Activated CD4-positive, alpha-beta T cell treated with anti-CD3 and anti-CD28 coated beads, Interleukin-2, Interleukin-4, amounts not matched to agents 100 ng/mL and 50 ng/mL, durations not matched to agents 16 hours and 8 hours (primary cell): ENCODE measurements at regions not wholly inside any gene's neighbourhood (a gene's known extent, or its start where the extent isn't known, plus 50 kb on each side); places are given as distances from the start of the nearest gene placed in this dataset.

Experiments used
- DNase-seq: peaks from one replicate; pipeline ENCODE4 v3.0.0-alpha.2; 2020; ENCODE audit warnings: low spot score

DNA sequence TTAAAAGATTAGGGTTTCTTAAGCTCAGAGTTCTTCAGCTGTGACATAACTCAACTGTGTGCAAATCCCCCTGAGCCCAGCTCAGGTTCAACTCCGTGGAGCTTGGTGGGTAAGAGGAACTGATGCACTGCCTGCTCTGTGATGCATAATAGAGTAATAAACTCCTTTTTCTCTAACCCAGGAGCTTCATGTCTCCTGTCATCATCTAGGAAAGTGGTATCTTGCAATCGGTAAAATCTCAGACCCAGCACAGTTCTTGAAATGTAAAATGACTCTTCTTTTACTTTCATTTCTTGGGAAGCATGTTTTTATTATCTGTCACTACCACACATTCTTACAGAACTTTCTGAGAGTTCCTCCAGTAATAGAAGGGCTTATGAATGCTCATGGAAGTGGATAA is 123.8 kb upstream of the PCDH9 start:
- DNase-seq: no peak

GRCh38 chr13:67353031-67353430 is 122.9 kb upstream of the PCDH9 start:
- DNase-seq: no peak

GRCh38 chr13:67351909-67352308 is 121.8 kb upstream of the PCDH9 start:
- DNase-seq: no peak

DNA sequence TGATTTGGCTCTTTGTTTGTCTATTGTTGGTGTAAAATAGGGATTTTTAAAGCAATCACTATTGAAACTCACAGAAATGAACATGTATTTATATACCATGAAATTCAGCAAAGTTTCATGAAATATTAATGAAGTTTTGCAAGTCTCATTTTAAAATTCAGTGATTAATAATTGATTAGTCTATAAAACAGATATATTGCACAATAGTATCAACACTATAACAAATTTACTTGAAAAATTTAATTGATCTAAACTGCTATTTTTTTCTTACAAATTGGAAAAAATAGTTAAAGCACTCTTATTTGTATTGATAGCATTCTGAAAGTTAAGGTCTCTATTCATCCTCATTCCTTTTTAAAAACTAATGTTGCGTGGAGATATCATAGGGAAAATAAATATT is 121.0 kb upstream of the PCDH9 start:
- no peak for DNase-seq

GRCh38 chr13:67343777-67344176 is 113.6 kb upstream of the PCDH9 start:
- DNase-seq: no peak

GRCh38 chr13:67341406-67341805 is 111.3 kb upstream of the PCDH9 start:
- no peak for DNase-seq

DNA sequence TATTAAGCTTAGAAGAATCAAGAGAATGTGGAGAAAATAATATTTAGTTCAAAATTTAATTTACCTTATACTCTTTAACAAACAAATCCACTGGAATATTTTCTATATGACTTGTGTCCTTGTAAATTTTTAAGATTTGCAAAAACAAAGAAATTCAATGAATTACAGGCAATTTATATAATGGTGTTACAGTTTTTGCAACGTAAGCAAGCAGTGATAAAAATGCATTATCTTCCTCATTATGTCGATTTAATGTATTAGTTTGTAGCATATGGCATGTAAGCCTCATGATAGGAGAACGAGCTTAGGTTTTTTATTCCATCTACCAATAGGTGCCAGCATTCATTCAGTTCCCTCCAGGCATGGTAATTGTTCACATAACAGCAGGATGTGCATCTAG is 100.0 kb upstream of the PCDH9 start:
- no peak for DNase-seq

DNA sequence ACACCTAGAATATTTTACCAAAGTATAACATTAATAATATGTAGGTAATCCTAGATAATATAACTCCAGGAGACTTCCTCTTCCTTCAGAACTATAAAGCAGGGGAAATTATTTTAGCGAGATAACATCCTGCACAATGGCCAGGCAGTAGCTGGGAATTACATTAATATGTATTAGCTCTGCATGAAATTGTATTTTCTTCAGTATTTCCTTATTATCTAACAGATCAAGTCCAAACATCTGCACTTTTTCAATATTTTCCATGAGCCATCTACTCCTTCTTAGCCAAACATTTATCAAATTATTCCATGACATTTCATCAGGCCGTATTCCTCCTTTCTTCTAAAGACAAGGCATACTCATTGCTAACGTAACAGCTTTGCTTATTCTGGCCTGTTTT is 98.8 kb upstream of the PCDH9 start:
- DNase-seq: no peak

DNA sequence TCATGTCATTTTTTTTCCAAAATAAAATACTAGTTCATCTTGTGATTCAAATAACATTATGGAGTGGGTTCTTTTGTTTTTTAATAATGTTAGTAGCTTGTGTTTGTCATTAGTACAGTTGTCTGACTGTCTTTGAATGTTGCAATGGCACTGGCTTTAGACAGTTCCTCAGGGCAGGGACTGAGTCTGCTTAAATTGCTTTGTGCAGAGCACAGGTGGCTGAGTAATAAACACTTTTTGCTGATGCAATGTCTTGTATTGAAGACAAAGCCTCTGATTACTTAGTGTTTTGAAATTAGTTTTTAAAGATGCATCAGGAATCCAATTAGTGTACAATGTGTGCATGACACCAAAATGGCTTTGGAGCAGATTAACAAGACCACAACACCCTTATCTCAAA is 88.7 kb upstream of the PCDH9 start:
- no peak for DNase-seq

DNA sequence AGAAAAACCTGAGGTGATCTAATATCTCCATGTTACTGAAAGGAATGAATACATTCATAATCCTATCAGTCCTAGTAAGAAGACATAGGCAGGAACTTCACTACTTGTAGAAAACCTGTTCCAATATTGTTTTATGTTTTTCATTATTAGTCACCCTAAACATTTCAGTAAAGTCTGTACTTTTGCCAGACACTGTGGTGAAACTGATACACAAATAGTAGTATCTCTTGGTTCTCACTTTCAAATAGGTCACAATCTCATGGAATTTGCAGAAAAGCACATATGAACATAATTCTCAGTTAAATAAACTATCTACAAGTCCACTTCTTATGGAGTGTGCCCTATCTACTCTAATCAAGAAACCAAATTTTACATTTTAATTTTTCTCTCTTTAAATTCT is 88.3 kb upstream of the PCDH9 start:
- no peak for DNase-seq

GRCh38 chr13:67314405-67314804 is 84.3 kb upstream of the PCDH9 start:
- DNase-seq: no peak

GRCh38 chr13:67308004-67308772 is 78.1 kb upstream of the PCDH9 start:
- no peak for DNase-seq

DNA sequence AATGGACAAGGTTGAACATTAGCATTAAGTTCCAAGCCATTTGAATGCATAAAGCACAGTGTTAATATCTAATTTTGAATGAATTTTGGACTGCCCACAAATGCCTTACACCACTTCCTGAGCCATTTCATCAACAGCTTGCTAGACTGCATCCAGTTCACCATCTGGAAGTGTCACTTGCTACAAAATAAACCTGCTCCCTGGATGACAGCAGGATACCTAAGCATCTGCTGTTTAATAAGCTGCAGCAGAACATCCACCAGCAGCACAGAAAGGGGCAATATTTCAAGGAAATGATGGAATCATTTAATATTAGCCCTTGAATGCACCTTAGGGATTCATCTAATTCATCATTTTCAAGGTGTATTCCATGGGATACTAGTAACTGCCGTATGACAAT is 76.6 kb upstream of the PCDH9 start:
- no peak for DNase-seq

DNA sequence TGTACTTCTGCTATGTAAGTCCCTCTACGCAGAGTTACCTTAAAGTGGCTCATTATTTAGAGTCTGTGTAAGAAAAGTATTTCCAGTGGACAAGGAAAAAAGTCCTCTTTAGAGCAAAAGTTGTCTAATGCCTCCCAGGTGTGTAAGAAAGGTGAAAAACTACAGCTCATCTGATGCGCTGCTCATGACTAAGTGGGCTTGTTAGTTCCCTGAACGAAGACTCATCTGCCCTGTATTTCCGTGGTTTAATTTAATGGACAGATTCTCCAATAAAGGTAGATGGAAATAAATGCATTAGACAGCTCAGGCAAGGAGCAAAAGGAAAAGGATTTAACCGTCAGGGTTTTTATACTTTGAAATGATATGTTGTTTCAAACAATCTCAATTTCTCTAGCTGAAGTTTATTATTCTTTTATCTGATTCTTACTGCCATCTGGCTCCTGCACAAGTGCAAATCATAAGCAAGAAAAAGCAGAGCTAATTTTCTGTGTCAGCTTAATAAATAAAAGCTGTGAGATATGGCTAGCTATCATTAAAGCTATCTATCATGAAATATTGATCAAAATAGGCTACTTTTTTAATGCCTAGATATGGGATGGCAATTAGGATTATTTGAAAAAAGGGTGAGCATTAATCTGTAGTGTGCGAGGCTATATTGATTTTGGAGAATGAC is 73.7 kb upstream of the PCDH9 start:
- DNase-seq: no peak

DNA sequence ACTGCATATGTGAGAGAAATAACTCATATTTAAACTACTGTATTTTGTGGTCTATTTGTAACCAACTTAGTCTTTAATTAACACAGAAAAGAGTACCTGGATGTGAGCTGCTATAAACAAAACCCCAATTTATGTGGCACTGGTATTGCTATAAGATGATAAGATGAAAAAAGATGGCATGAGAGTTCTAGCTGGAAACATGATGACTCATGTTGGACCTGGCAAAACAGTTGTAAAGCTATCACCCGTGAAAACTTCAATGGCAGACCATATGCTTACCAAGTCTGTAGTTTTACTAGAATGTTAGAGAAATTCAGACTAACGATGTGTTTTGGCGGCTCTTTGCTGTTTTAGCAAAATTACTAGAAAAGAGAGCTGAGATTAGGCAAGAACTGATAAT is 69.6 kb upstream of the PCDH9 start:
- no peak for DNase-seq

DNA sequence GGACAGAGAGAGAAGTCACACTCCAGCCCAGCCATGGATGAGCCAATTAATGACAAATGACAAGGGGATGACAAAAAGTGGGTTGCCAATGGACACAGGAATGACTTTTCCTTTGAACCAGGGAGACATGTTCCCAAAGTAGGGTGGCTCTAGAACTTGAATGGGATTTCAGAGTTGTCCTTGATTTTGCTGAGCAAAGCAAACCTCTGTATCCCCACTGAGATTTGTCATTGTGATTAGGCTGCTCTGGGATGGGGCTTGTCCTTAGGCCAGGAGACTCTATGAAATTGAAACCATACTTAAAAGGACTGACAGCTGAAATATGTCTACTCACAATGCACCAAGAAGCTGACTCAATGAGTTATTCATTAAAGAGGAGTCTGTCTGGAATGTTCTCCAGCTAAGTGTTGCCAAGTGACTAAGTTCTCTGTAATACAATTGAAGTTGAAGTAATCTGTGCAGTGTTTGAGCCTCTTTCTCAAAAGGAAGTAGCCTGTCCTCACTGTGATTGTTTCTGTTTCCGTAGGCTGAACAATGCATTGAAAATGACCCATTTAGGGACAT is 69.0 kb upstream of the PCDH9 start:
- DNase-seq: no peak

DNA sequence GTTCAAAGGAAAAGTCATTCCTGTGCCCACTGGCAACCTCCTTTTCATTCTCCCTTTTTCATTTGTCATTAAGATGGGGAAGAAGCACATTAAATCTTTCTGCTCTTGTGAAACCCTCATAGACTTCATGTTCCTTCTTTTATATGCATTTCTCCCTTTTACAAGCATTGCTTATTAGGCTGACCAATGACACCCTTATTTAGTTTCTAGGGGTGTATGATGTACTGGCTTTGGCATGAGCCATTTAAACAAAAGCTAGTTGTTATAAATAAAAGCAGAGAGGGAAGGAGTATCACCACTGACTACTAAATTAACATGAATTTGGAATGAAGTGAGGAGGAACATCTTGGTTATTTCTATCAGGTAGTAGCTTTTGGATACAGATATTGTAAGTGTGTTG is 68.2 kb upstream of the PCDH9 start:
- no peak for DNase-seq

GRCh38 chr13:67296511-67296910 is 66.4 kb upstream of the PCDH9 start:
- no peak for DNase-seq

DNA sequence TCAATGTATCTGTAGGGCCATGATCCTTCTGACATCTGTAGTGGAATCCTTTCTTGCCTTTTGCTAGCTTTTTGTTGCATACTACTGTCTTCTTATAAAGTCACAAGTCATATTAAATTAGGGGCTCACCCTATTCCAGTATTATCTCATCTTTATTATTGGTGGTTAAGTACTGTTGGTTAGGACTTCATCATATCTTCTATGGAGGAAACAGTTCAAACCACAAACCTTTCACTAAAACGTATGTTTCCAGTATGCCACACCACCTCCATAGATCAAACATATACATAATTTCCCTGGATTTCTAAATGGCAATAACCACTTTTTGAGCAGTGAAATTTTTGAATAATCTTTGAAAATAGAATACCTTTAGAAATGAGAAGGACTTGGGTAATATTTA is 62.8 kb upstream of the PCDH9 start:
- DNase-seq: no peak

GRCh38 chr13:67285611-67286010 is 55.5 kb upstream of the PCDH9 start:
- DNase-seq: no peak

- no peak for DNase-seq
Measured at GRCh38 chr13:67283637-67284036, 53.5 kb upstream of the PCDH9 start.

DNA sequence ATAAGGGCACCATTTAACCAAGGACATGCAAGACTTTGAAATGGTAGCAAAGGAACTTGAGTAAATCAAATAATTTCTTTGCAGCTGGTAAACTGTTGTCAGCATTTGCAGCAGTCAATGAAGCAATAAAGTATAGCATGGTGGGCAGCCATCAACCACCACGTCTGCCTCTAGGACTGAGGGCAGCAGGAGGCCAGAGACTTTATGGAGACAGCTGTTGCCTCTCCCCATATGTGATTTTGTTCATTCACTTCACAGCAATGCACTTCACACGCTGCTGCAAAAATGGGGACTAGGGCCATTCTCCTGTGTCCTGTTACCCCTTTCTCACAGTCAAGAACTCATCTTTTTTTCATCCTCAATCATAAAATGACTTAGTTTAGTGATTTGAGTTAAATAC is 51.3 kb upstream of the PCDH9 start:
- no peak for DNase-seq
